Activated CD4-positive, alpha-beta memory T cell treated with anti-CD3 and anti-CD28 coated beads, Interleukin-2, amount 10 ng/mL, durations not matched to agents 7 days and 5 days (primary cell): ENCODE measurements at regions not wholly inside any gene's neighbourhood (a gene's known extent, or its start where the extent isn't known, plus 50 kb on each side); places are given as distances from the start of the nearest gene placed in this dataset.
"Not testable (repeated sequence)": the region's sequence is repeated elsewhere in the genome, so short reads cannot be mapped to it uniquely, and the experiment has no call there.

Experiments
- CTCF ChIA-PET: fragments of 350-600 bp; sonication (Branson Sonifier 250); formaldehyde crosslinking; loops from one replicate; lab custom pipeline; 2021; ENCODE audit warnings: antibody characterized with exemption, inconsistent platforms; lab: Charles Lee
- POLR2A ChIA-PET: fragments of 350-600 bp; sonication (Branson Sonifier 250); formaldehyde crosslinking; loops from one replicate; lab custom pipeline; 2021; ENCODE audit warnings: antibody characterized with exemption; lab: Charles Lee
- DNase-seq: peaks from one replicate; pipeline ENCODE4 v3.0.0-alpha.2; 2020
- H3K27ac Mint-ChIP-seq: one replicate; pipeline ENCODE4 v1.8.0; 2021; ENCODE audit warnings: mild to moderate bottlenecking, mixed read lengths
- H3K27me3 Mint-ChIP-seq: one replicate; pipeline ENCODE4 v1.8.0; 2021; ENCODE audit warnings: mixed read lengths
- H3K36me3 Mint-ChIP-seq: one replicate; pipeline ENCODE4 v1.8.0; 2021; ENCODE audit warnings: low read depth, mixed read lengths
- H3K4me1 Mint-ChIP-seq: one replicate; pipeline ENCODE4 v1.8.0; 2021; ENCODE audit warnings: mixed read lengths
- H3K4me3 Mint-ChIP-seq: one replicate; pipeline ENCODE4 v1.8.0; 2021; ENCODE audit warnings: mild to moderate bottlenecking, mixed read lengths
- H3K9me3 Mint-ChIP-seq: one replicate; pipeline ENCODE4 v1.8.0; 2021; ENCODE audit warnings: mixed read lengths

DNA sequence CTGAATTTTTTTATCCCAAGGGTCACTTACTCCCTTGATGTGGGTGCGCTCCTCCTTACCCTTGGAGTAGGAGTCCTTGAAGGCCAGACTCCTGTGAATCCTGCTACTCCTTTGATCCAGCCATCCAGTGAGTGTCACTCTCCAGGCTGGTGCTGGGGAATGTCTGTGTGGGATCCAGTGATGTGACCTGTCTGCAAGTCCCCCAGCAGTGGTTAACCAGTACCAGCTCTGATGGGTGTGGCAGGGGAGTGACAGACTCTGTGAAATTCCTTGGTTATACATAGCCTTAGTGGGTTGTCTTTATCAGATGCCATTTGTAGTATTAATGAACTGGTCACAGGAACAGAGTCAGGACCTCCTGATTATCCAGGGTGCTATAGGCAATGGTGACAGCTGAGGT, 409.5 kb upstream of the LMO3 start:
- POLR2A ChIA-PET = no interaction called here
- Mint-ChIP-seq H3K27ac (no peak overlapping the region), H3K27me3 (no peaks in the 10 kb centered on the region), H3K9me3 (peaks cover 9% of the 10 kb centered on the region), H3K4me1 (no peaks in the 10 kb centered on the region), H3K4me3 (no peak overlapping the region), H3K36me3 (no peaks in the 10 kb centered on the region)
- CTCF ChIA-PET = no interaction called here
- DNase-seq = no peak

- H3K36me3 Mint-ChIP-seq, POLR2A ChIA-PET, H3K4me1 Mint-ChIP-seq, DNase-seq, H3K27me3 Mint-ChIP-seq, H3K9me3 Mint-ChIP-seq, H3K27ac Mint-ChIP-seq, H3K4me3 Mint-ChIP-seq, CTCF ChIA-PET: not testable (repeated sequence)
Measured at GRCh38 chr12:17007442-17008040, 401.6 kb upstream of the LMO3 start.

- DNase-seq, H3K4me3 Mint-ChIP-seq, H3K4me1 Mint-ChIP-seq, POLR2A ChIA-PET, H3K27ac Mint-ChIP-seq, H3K27me3 Mint-ChIP-seq, H3K36me3 Mint-ChIP-seq, CTCF ChIA-PET: not testable (repeated sequence)
- H3K9me3 Mint-ChIP-seq = peaks cover 15% of the 10 kb centered on the region
Measured at GRCh38 chr12:16998538-16998937, 392.6 kb upstream of the LMO3 start.

DNA sequence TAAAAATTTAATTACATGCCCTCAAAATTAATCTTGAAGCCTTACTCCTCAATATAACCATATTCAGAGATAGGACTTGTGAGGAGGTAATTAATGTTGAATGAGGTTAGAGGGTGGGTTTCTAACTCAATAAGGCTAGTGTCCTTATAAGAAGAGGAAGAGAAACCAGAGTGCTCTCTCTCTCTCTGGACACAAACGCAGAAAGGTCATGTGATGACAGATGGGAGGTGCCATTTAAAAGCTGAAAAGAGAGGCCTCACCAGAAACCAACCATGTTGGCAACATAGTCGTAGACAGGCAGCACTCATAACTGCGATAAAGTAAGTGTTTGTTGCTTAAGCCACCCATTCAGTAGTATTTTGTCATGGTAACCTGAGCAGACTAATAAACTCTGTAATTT, 378.5 kb upstream of the LMO3 start:
- POLR2A ChIA-PET = no interaction called here
- Mint-ChIP-seq H3K27me3 (no peaks in the 10 kb centered on the region), H3K27ac (no peak overlapping the region), H3K9me3 (peaks cover 27% of the 10 kb centered on the region), H3K4me1 (no peaks in the 10 kb centered on the region), H3K36me3 (no peaks in the 10 kb centered on the region), H3K4me3 (no peak overlapping the region)
- no peak for DNase-seq
- CTCF ChIA-PET = no interaction called here

DNA sequence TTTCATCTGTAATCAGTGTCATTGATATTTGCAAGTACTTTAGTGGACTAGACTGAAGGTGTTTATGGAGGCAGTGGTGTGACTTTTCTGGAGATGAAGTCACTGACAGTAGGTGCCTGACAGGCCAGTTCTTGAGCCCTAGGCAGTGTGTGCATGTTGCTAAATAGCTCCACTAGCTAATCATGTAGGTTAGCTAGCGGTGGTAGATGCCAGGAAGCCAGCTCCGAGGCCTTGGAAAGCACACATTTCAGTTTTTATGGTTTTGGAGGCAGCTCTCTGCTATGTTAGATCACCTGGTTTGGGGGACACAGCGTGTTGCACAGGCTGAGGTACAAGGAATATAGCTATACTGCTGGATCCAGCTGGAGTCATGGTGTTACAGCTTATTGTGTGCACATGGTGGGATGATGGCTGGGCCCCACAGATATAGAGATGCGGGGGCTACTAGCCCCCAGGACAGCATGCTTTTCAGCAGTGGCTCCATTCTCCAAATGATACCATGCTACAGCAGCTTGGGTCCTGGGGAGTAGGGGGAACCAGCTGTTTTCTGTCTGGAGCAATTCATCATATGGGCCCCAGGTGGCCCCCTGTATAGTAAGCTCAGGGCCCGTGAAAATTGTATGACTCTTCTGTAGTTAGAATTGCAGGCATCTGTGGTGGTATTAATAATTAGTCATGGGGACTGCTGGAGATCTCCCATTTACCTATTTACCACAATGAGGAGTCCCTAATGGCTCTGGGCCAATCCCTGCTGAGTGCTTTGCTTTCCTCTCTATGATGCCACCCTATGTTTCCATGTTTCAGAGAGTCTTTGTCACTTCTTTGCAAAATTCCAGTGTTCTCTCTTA, 367.2 kb upstream of the LMO3 start:
- H3K36me3 Mint-ChIP-seq = no peaks in the 10 kb centered on the region
- no peak overlapping the region for H3K27ac Mint-ChIP-seq
- CTCF ChIA-PET = no interaction called here
- H3K4me1 Mint-ChIP-seq = no peaks in the 10 kb centered on the region
- POLR2A ChIA-PET = no interaction called here
- no peak for DNase-seq
- H3K4me3 Mint-ChIP-seq = no peak overlapping the region
- no peaks in the 10 kb centered on the region for H3K27me3 Mint-ChIP-seq
- H3K9me3 Mint-ChIP-seq = peaks cover 5% of the 10 kb centered on the region

GRCh38 chr12:16962889-16963288, 356.9 kb upstream of the LMO3 start:
- no peaks in the 10 kb centered on the region for H3K4me1 Mint-ChIP-seq
- H3K27ac Mint-ChIP-seq = no peak overlapping the region
- ChIA-PET CTCF (no interaction called here), POLR2A (no interaction called here)
- H3K4me3 Mint-ChIP-seq = no peak overlapping the region
- H3K9me3 Mint-ChIP-seq = peaks cover 8% of the 10 kb centered on the region
- no peaks in the 10 kb centered on the region for H3K36me3 Mint-ChIP-seq
- H3K27me3 Mint-ChIP-seq = no peaks in the 10 kb centered on the region
- DNase-seq = no peak

GRCh38 chr12:16955083-16955657, 349.2 kb upstream of the LMO3 start:
- H3K4me1 Mint-ChIP-seq = no peaks in the 10 kb centered on the region
- H3K36me3 Mint-ChIP-seq = no peaks in the 10 kb centered on the region
- H3K27ac Mint-ChIP-seq = no peak overlapping the region
- ChIA-PET POLR2A (no interaction called here), CTCF (no interaction called here)
- H3K9me3 Mint-ChIP-seq = peaks cover 18% of the 10 kb centered on the region
- no peak overlapping the region for H3K4me3 Mint-ChIP-seq
- DNase-seq = no peak
- H3K27me3 Mint-ChIP-seq = no peaks in the 10 kb centered on the region

DNA sequence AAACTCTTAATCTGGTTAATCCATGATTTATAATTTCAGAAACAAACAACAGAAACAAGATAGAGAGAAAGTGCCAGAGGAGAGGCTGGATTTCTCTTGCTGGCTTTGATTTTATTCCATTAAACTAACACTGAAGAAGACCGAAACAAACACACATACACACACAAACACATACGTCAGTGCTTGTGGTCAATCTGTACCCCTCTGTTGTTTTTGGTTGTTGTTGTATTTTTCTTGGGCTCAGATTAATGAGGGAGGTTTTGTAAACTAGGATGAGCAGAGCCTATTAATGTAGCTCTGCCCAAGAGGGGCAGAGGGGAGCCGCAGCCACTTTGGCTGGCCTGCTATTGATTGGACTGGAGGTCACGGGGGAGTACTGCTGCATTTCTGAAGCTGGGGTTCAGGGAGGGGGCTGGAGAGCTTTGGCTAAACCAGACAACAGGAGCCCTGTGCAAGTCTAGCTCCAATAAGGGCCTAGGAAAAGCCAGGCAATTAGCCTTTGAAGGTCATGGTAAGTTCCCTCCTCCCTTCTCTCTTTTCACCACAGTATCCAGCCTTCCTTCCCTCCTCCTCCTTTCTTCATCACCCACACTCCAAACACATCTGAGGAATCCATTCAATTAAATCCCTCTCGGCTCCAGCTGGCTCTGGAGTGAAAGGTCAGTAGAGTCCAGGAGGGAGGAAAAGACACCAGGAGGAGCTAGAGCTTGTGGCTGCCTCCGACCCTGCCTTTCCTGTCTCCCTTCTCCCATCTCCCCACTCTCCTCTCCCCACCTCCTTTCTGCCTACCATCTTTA, 344.1 kb upstream of the LMO3 start:
- CTCF ChIA-PET = no interaction called here
- no peaks in the 10 kb centered on the region for H3K36me3 Mint-ChIP-seq
- H3K9me3 Mint-ChIP-seq = peaks cover 12% of the 10 kb centered on the region
- H3K4me1 Mint-ChIP-seq = no peaks in the 10 kb centered on the region
- POLR2A ChIA-PET = no interaction called here
- no peak for DNase-seq
- H3K4me3 Mint-ChIP-seq = no peak overlapping the region
- H3K27me3 Mint-ChIP-seq = no peaks in the 10 kb centered on the region
- H3K27ac Mint-ChIP-seq = no peak overlapping the region

DNA sequence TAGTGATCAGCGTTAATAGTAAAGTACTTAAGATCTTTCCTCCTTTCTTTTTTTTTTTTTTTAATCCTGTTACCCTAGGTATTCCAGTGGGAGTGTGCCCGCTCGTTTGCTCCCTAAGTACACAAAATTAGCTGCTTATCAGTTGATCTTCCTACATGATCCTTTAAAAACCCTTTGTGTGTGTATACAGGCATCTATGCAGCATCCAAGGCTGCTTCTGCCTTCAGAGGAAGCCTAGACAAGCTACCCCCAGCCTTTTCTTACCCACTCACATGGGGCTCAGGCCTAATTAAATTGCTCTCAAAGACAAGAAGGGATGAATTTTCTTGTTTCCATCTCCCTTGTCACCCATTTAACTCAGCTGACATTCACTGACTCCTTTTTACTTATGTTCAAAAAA, 343.4 kb upstream of the LMO3 start:
- H3K27ac Mint-ChIP-seq = no peak overlapping the region
- no peaks in the 10 kb centered on the region for H3K4me1 Mint-ChIP-seq
- DNase-seq = no peak
- no peak overlapping the region for H3K4me3 Mint-ChIP-seq
- POLR2A ChIA-PET = no interaction called here
- H3K27me3 Mint-ChIP-seq = no peaks in the 10 kb centered on the region
- H3K36me3 Mint-ChIP-seq = no peaks in the 10 kb centered on the region
- H3K9me3 Mint-ChIP-seq = peaks cover 9% of the 10 kb centered on the region
- CTCF ChIA-PET = no interaction called here

DNA sequence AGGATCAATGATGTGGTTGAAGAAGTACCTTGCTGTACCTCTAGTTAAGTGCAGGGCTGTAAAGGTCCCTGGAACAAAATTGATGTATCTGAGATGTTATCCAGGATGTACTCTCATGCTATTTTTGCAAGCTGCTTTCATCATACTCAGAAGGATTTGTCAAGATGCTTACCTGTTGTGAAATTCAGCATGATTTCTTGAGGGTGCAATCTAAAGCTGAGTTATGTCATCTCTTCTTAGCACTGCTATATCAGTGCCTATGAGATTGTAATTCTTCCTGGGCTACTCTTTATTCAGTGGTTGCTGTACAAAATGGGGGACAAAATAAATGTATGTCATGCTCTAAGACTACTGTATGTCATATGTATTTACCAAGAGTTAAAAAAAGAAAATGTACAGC, 340.7 kb upstream of the LMO3 start:
- H3K36me3 Mint-ChIP-seq = no peaks in the 10 kb centered on the region
- ChIA-PET POLR2A (no interaction called here), CTCF (no interaction called here)
- H3K4me3 Mint-ChIP-seq = no peak overlapping the region
- peaks cover 5% of the 10 kb centered on the region for H3K9me3 Mint-ChIP-seq
- H3K27me3 Mint-ChIP-seq = no peaks in the 10 kb centered on the region
- no peak overlapping the region for H3K27ac Mint-ChIP-seq
- no peaks in the 10 kb centered on the region for H3K4me1 Mint-ChIP-seq
- DNase-seq = no peak

DNA sequence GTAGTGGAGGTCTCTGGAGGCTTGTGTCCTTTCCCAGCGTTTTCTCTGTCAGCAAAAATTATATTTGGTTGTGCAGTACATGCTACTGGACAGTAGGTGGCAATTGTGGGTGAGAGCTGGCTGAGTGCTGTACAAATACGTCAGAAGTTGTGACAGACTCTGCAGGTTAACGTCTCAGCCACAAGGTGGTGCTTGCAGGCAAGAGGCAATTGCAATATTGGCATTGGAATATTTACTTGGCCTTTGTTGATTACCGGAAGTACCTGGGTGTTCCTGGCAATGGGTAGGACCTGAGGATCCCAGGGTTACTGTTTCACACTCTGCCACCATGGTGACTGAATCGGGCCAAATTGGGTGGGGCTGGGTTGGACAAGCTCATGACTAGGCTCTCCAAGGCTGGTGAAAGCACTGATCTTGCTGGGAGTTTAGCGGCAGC, 333.9 kb upstream of the LMO3 start:
- Mint-ChIP-seq H3K4me1 (no peaks in the 10 kb centered on the region), H3K27me3 (no peaks in the 10 kb centered on the region), H3K27ac (no peak overlapping the region), H3K9me3 (peaks cover 9% of the 10 kb centered on the region), H3K36me3 (no peaks in the 10 kb centered on the region), H3K4me3 (no peak overlapping the region)
- POLR2A ChIA-PET = no interaction called here
- CTCF ChIA-PET = no interaction called here
- no peak for DNase-seq

DNA sequence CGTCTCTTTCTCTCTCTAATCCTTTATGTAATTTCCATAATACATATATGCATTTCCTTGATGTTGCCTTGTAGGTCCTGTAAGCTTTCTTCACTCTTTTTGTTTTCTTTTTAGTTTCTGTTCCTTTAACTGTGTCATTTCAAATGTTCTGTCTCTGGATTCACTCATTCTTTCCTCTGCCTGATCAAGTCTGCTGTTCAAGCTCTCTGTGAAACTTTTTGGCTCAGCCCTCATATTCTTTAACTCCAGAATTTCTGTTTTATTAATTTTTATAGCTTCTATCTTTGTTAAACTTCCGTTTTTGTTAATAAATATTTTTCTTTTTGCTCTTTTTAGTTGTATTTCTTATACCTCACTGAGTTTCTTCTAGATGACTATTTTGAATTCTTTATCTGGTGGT, 321.3 kb upstream of the LMO3 start:
- Mint-ChIP-seq H3K36me3 (no peaks in the 10 kb centered on the region), H3K27ac (no peak overlapping the region), H3K27me3 (no peaks in the 10 kb centered on the region), H3K4me3 (no peak overlapping the region), H3K4me1 (no peaks in the 10 kb centered on the region), H3K9me3 (peaks cover 9% of the 10 kb centered on the region)
- CTCF ChIA-PET = no interaction called here
- POLR2A ChIA-PET = no interaction called here
- no peak for DNase-seq

- CTCF ChIA-PET = no interaction called here
- Mint-ChIP-seq H3K27me3 (no peaks in the 10 kb centered on the region), H3K9me3 (peaks cover 18% of the 10 kb centered on the region), H3K4me3 (no peak overlapping the region), H3K27ac (no peak overlapping the region), H3K4me1 (no peaks in the 10 kb centered on the region), H3K36me3 (no peaks in the 10 kb centered on the region)
- POLR2A ChIA-PET = no interaction called here
- DNase-seq = no peak
Measured at GRCh38 chr12:16920451-16920850, 314.5 kb upstream of the LMO3 start.
